DOHH2 (cell line): ENCODE measurements at regions not wholly inside any gene's neighbourhood (a gene's known extent, or its start where the extent isn't known, plus 50 kb on each side); places are given as distances from the start of the nearest gene placed in this dataset.

Experiments
- H3F3A ChIP-seq: fragments of 200-600 bp; sonication (generic), shearing (Covaris generic); 2 replicates; pipeline ENCODE4 v1.6.0; 2016; ENCODE audit warnings: antibody characterized with exemption, mild to moderate bottlenecking; ENCODE audit not compliant: control insufficient read depth, insufficient read depth
- H3K27ac ChIP-seq: fragments of 200-600 bp; sonication (generic); 2 replicates; pipeline ENCODE4 v1.5.1; 2014; ENCODE audit warnings: low read depth, mild to moderate bottlenecking, low read length, moderate library complexity
- H3K27me3 ChIP-seq: fragments of 200-600 bp; sonication (generic); 2 replicates; pipeline ENCODE4 v1.6.1; 2014; ENCODE audit warnings: mild to moderate bottlenecking, low read length, mixed read lengths; ENCODE audit not compliant: control insufficient read depth
- H3K36me3 ChIP-seq: fragments of 200-600 bp; sonication (generic); 2 replicates; pipeline ENCODE4 v1.6.1; 2014; ENCODE audit warnings: mild to moderate bottlenecking, low read length, moderate library complexity, mixed read lengths; ENCODE audit not compliant: control insufficient read depth
- H3K4me1 ChIP-seq: fragments of 200-600 bp; sonication (generic); 2 replicates; pipeline ENCODE4 v1.6.1; 2014; ENCODE audit warnings: mild to moderate bottlenecking, low read length, mixed read lengths; ENCODE audit not compliant: control insufficient read depth
- H3K4me2 ChIP-seq: fragments of 200-600 bp; sonication (generic); 2 replicates; pipeline ENCODE4 v1.6.0; 2014; ENCODE audit warnings: mild to moderate bottlenecking, low read length, moderate library complexity
- H3K4me3 ChIP-seq: fragments of 200-600 bp; sonication (generic); 2 replicates; pipeline ENCODE4 v1.5.1; 2014; ENCODE audit warnings: mild to moderate bottlenecking, low read length, mixed read lengths
- H3K79me2 ChIP-seq: fragments of 200-600 bp; sonication (generic); 2 replicates; pipeline ENCODE4 v1.6.1; 2014; ENCODE audit warnings: mild to moderate bottlenecking, low read length, mixed read lengths; ENCODE audit not compliant: control insufficient read depth
- H3K9me2 ChIP-seq: fragments of 200-600 bp; sonication (generic); replicated peaks from 2 replicates; pipeline ENCODE4 v1.6.1; 2014; ENCODE audit warnings: mild to moderate bottlenecking, low read length, mixed read lengths; ENCODE audit not compliant: control insufficient read depth
- H3K9me3 ChIP-seq: fragments of 200-600 bp; sonication (generic); 2 replicates; pipeline ENCODE4 v1.6.1; 2014; ENCODE audit warnings: antibody characterized with exemption, low read length, mixed read lengths; ENCODE audit not compliant: control insufficient read depth, insufficient read depth
- H4K20me1 ChIP-seq: fragments of 200-600 bp; sonication (generic); 2 replicates; pipeline ENCODE4 v1.6.0; 2014; ENCODE audit warnings: low read depth, mild to moderate bottlenecking, antibody characterized with exemption, low read length, moderate library complexity; ENCODE audit not compliant: control insufficient read depth, insufficient read depth
- CTCF ChIP-seq: fragments of 200-600 bp; sonication (generic); IDR thresholded peaks from one replicate; pipeline ENCODE4 v1.5.1; 2014; ENCODE audit warnings: antibody characterized with exemption, mild to moderate bottlenecking, low read depth, low read length; ENCODE audit not compliant: poor library complexity, severe bottlenecking
- EZH2phosphoT487 ChIP-seq: fragments of 200-600 bp; sonication (generic); IDR thresholded peaks from 2 replicates; pipeline ENCODE4 v1.6.1; 2017; ENCODE audit warnings: borderline replicate concordance, mild to moderate bottlenecking, antibody characterized with exemption, low read length, moderate library complexity, mixed read lengths

DNA sequence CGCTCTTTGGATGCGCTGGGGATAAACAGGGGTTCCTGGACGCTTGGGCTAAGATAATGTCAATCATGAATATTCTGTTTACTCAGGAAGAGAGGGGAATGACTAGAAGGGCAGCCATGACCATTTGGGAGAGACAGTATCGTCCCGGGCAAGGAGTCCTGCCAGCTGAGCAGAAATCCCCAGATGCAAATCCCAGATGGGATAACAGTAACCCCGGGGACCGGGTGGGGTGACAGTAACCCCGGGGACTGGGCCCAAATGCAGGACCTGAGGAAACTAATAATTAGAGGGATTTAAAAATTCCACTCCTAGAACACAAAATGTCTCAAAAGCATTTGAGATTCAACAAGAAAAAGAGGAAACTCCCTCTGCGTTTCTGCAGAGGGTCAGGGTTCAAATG is 189.0 kb upstream of the PPP1R26 start:
- Histone ChIP-seq H3K27ac (no peak overlapping the region), H3K79me2 (no peaks in the 10 kb centered on the region), H3K27me3 (no peaks in the 10 kb centered on the region), H4K20me1 (no peaks in the 10 kb centered on the region), H3K36me3 (no peaks in the 10 kb centered on the region), H3K9me3 (peaks cover 24% of the 10 kb centered on the region; the same call in 1 of the 2 replicates), H3K4me3 (no peak overlapping the region), H3K4me1 (no peaks in the 10 kb centered on the region), H3K9me2 (no peaks in the 10 kb centered on the region), H3F3A (no peaks in the 10 kb centered on the region), H3K4me2 (no peak overlapping the region)
- no peak for TF ChIP-seq CTCF
- TF ChIP-seq EZH2phosphoT487: no peak

DNA sequence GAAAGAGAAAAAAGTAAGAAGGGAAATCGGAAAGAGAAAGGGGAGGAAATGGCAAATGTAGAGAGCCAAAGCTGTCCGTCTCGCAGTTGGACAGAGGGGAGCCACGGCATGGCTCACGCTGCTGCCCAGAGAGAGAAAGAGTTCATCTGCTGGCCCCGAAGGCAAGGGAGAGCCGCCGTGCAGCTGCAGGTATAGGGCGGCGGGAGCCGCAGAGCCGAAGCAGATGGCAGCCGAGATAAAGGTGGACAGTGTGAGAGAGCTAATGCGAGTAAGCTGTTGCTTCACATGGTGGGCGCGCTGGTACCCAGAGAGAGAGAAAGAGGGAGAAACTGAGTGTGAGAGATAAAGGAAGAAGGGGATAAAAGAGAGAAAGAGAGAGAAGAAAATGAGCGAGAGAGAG is 188.4 kb upstream of the PPP1R26 start:
- no peaks in the 10 kb centered on the region for H3K36me3 ChIP-seq
- H4K20me1 ChIP-seq: no peaks in the 10 kb centered on the region
- no peak overlapping the region for H3K27ac ChIP-seq
- H3K9me2 ChIP-seq: no peaks in the 10 kb centered on the region
- no peaks in the 10 kb centered on the region for H3K4me1 ChIP-seq
- no peaks in the 10 kb centered on the region for H3F3A ChIP-seq
- no peak overlapping the region for H3K4me2 ChIP-seq
- H3K4me3 ChIP-seq: no peak overlapping the region
- H3K27me3 ChIP-seq: no peaks in the 10 kb centered on the region
- peaks cover 22% of the 10 kb centered on the region; the same call in 1 of the 2 replicates for H3K9me3 ChIP-seq
- H3K79me2 ChIP-seq: no peaks in the 10 kb centered on the region
- TF ChIP-seq EZH2phosphoT487 (no peak), CTCF (no peak)

GRCh38 chr9:135294836-135295235 is 184.7 kb upstream of the PPP1R26 start:
- Histone ChIP-seq H3K4me1 (no peaks in the 10 kb centered on the region), H3K27me3 (no peaks in the 10 kb centered on the region), H3K4me2 (no peak overlapping the region), H3K9me3 (no peaks in the 10 kb centered on the region), H3K79me2 (no peaks in the 10 kb centered on the region), H4K20me1 (no peaks in the 10 kb centered on the region), H3K27ac (no peak overlapping the region), H3F3A (no peaks in the 10 kb centered on the region), H3K4me3 (no peak overlapping the region), H3K9me2 (no peaks in the 10 kb centered on the region), H3K36me3 (no peaks in the 10 kb centered on the region)
- TF ChIP-seq EZH2phosphoT487 (no peak), CTCF (no peak)
